ENCODE measurements at regions not wholly inside any gene's neighbourhood (a gene's known extent, or its start where the extent isn't known, plus 50 kb on each side); places are given as distances from the start of the nearest gene placed in this dataset.

DNA sequence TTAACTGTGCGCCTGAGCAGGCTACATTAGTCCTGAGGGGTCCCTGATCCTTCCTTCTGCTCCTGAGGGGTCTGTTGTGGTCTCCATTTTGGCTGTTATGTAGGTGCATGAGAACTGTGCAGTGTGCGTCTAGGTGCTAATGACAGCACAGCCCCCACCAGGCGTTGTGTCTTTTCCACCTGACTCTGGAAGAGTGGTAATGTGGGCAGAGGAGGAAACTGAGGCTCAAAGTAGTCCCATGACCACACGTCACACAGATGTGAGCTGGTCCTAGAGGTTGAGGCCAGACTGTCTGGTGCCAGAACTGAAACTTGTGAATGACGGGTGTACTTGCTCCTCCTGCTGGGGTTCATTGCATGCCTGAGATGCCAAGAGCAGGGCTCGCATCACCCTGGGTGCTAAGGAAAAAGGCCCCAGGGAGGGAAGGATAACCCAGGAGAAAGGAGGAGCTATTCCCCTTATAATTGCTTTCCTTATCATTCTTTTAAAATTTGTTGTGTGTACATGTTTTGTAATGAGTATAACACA is 111.8 kb downstream of the SLC25A47 start:
- TF ChIP-seq ELF4 (IDR thresholded peaks at IDR 0.05) (no peak), HDGF (IDR thresholded peaks at IDR 0.05; ENCODE audit: borderline replicate concordance) (no peak), FOXM1 (IDR thresholded peaks at IDR 0.05; ENCODE audit: borderline replicate concordance) (no peak), SP1 (IDR thresholded peaks at IDR 0.05) (no peak), ZNF384 (IDR thresholded peaks at IDR 0.05) (no peak)
- TF ChIP-seq, protein P1, sequence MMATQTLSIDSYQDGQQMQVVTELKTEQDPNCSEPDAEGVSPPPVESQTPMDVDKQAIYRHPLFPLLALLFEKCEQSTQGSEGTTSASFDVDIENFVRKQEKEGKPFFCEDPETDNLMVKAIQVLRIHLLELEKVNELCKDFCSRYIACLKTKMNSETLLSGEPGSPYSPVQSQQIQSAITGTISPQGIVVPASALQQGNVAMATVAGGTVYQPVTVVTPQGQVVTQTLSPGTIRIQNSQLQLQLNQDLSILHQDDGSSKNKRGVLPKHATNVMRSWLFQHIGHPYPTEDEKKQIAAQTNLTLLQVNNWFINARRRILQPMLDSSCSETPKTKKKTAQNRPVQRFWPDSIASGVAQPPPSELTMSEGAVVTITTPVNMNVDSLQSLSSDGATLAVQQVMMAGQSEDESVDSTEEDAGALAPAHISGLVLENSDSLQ (IDR thresholded peaks at IDR 0.05), result no peak

Data from HEK293T (cell line).